ENCODE measurements at regions not wholly inside any gene's neighbourhood (a gene's known extent, or its start where the extent isn't known, plus 50 kb on each side); places are given as distances from the start of the nearest gene placed in this dataset.

GRCh38 chr4:12360391-12360790 is 931.7 kb upstream of the HS3ST1 start:
- no peak for TF ChIP-seq EP300 (IDR thresholded peaks at IDR 0.05)
- no peak for TF ChIP-seq POLR2AphosphoS5 (IDR thresholded peaks at IDR 0.05)
- no peak for TF ChIP-seq POLR2A (IDR thresholded peaks at IDR 0.05)
